ENCODE measurements at regions not wholly inside any gene's neighbourhood (a gene's known extent, or its start where the extent isn't known, plus 50 kb on each side); places are given as distances from the start of the nearest gene placed in this dataset.

DNA sequence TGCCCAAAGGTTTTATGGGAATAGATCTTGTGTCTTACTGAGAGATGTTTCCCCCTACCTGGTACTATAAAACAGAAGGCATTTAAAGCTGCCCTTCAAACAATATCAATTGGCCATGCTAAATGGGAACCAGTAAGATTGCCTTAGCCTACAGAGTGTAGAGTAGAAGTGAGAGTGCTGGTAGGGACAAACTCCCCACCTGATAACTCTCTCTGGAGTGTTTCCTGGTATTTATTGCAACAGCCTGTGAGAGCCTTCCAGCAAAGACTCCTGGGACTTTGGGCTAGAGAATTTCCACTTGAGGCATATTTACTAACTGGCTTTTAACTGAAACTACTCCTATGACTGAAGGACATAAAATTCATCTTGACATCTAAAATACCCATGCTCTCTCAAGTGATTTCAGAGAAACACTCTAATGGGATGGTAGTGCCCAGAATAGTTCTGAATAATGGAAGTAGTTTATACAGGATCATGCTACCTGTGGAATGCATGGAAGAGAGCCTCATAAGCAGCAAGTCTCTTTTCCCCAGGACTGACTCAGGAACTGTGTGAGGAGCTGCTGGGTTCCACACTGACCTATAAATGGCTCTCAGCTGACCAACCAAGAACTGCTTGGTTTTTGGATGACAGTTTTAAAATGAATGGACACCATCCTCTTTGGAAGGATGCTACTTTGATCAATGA lies 132.7 kb upstream of the SLITRK5 start:
- TF ChIP-seq, protein P1, sequence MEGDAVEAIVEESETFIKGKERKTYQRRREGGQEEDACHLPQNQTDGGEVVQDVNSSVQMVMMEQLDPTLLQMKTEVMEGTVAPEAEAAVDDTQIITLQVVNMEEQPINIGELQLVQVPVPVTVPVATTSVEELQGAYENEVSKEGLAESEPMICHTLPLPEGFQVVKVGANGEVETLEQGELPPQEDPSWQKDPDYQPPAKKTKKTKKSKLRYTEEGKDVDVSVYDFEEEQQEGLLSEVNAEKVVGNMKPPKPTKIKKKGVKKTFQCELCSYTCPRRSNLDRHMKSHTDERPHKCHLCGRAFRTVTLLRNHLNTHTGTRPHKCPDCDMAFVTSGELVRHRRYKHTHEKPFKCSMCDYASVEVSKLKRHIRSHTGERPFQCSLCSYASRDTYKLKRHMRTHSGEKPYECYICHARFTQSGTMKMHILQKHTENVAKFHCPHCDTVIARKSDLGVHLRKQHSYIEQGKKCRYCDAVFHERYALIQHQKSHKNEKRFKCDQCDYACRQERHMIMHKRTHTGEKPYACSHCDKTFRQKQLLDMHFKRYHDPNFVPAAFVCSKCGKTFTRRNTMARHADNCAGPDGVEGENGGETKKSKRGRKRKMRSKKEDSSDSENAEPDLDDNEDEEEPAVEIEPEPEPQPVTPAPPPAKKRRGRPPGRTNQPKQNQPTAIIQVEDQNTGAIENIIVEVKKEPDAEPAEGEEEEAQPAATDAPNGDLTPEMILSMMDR (conservative IDR thresholded peaks at IDR 0.05; ENCODE audit: low read length) = no peak
- no peak for TF ChIP-seq EZH2phosphoT487 (IDR thresholded peaks at IDR 0.05; ENCODE audit: borderline replicate concordance, low read depth, low read length)
